ENCODE measurements at regions not wholly inside any gene's neighbourhood (a gene's known extent, or its start where the extent isn't known, plus 50 kb on each side); places are given as distances from the start of the nearest gene placed in this dataset.

- no peak for TF ChIP-seq TAF1 (IDR thresholded peaks at IDR 0.05; ENCODE audit: borderline replicate concordance, insufficient read depth, low read length)
- TF ChIP-seq SIN3A (IDR thresholded peaks at IDR 0.05; ENCODE audit: borderline replicate concordance, insufficient read depth, low read length), result no peak
- TF ChIP-seq, protein P1, sequence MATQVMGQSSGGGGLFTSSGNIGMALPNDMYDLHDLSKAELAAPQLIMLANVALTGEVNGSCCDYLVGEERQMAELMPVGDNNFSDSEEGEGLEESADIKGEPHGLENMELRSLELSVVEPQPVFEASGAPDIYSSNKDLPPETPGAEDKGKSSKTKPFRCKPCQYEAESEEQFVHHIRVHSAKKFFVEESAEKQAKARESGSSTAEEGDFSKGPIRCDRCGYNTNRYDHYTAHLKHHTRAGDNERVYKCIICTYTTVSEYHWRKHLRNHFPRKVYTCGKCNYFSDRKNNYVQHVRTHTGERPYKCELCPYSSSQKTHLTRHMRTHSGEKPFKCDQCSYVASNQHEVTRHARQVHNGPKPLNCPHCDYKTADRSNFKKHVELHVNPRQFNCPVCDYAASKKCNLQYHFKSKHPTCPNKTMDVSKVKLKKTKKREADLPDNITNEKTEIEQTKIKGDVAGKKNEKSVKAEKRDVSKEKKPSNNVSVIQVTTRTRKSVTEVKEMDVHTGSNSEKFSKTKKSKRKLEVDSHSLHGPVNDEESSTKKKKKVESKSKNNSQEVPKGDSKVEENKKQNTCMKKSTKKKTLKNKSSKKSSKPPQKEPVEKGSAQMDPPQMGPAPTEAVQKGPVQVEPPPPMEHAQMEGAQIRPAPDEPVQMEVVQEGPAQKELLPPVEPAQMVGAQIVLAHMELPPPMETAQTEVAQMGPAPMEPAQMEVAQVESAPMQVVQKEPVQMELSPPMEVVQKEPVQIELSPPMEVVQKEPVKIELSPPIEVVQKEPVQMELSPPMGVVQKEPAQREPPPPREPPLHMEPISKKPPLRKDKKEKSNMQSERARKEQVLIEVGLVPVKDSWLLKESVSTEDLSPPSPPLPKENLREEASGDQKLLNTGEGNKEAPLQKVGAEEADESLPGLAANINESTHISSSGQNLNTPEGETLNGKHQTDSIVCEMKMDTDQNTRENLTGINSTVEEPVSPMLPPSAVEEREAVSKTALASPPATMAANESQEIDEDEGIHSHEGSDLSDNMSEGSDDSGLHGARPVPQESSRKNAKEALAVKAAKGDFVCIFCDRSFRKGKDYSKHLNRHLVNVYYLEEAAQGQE (IDR thresholded peaks at IDR 0.05; ENCODE audit: insufficient read depth in 1 of 2, low read depth in 2 of 2, low read length in 2 of 2), result no peak
- no peak for TF ChIP-seq POLR2AphosphoS5 (IDR thresholded peaks at IDR 0.05; ENCODE audit: low read depth, low read length)
- no peak for TF ChIP-seq FOXP2 (optimal IDR thresholded peaks at IDR 0.05; ENCODE audit: borderline replicate concordance, extremely low read depth, extremely low read length, insufficient read depth)
Observed at GRCh38 chr13:109665781-109666249, 120.6 kb downstream of the IRS2 start.

GRCh38 chr13:109665240-109665639 lies 121.1 kb downstream of the IRS2 start:
- TF ChIP-seq, protein P1 (IDR thresholded peaks at IDR 0.05; ENCODE audit: insufficient read depth in 1 of 2, low read depth in 2 of 2, low read length in 2 of 2), result no peak
- TF ChIP-seq POLR2AphosphoS5 (IDR thresholded peaks at IDR 0.05; ENCODE audit: low read depth, low read length) (no peak), TAF1 (IDR thresholded peaks at IDR 0.05; ENCODE audit: borderline replicate concordance, insufficient read depth, low read length) (no peak), SIN3A (IDR thresholded peaks at IDR 0.05; ENCODE audit: borderline replicate concordance, insufficient read depth, low read length) (no peak), FOXP2 (optimal IDR thresholded peaks at IDR 0.05; ENCODE audit: borderline replicate concordance, extremely low read depth, extremely low read length, insufficient read depth) (no peak)

- no peak for TF ChIP-seq TAF1 (IDR thresholded peaks at IDR 0.05; ENCODE audit: borderline replicate concordance, insufficient read depth, low read length)
- no peak for TF ChIP-seq POLR2AphosphoS5 (IDR thresholded peaks at IDR 0.05; ENCODE audit: low read depth, low read length)
- no peak for TF ChIP-seq FOXP2 (optimal IDR thresholded peaks at IDR 0.05; ENCODE audit: borderline replicate concordance, extremely low read depth, extremely low read length, insufficient read depth)
- no peak for TF ChIP-seq SIN3A (IDR thresholded peaks at IDR 0.05; ENCODE audit: borderline replicate concordance, insufficient read depth, low read length)
- TF ChIP-seq, protein P1 (IDR thresholded peaks at IDR 0.05; ENCODE audit: insufficient read depth in 1 of 2, low read depth in 2 of 2, low read length in 2 of 2), result no peak
Observed at GRCh38 chr13:109657395-109657794, 129.0 kb downstream of the IRS2 start.

DNA sequence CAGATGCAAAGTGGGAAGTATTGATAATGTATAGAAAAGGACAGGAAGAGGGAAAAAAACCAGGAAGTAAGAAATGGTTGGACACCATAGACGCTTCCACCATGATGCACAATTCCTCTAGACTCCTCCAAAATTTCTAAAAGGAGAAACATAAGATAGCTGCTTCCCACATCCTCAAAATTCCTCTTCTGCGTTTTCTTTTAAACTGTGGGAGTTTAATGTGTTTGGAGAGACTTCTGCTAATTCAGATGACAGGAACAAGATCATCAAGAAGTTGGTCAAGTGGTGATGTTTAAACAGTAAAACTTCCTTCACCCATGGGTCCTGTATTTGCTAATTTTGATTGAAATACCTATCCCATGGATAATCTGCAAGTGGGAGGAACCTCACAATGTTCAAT lies 130.2 kb downstream of the IRS2 start:
- no peak for TF ChIP-seq POLR2AphosphoS5 (IDR thresholded peaks at IDR 0.05; ENCODE audit: low read depth, low read length)

- TF ChIP-seq POLR2AphosphoS5 (IDR thresholded peaks at IDR 0.05; ENCODE audit: low read depth, low read length) (no peak), TAF1 (IDR thresholded peaks at IDR 0.05; ENCODE audit: borderline replicate concordance, insufficient read depth, low read length) (no peak), SIN3A (IDR thresholded peaks at IDR 0.05; ENCODE audit: borderline replicate concordance, insufficient read depth, low read length) (no peak), FOXP2 (optimal IDR thresholded peaks at IDR 0.05; ENCODE audit: borderline replicate concordance, extremely low read depth, extremely low read length, insufficient read depth) (no peak)
- TF ChIP-seq, protein P1 (IDR thresholded peaks at IDR 0.05; ENCODE audit: insufficient read depth in 1 of 2, low read depth in 2 of 2, low read length in 2 of 2), result no peak
Observed at GRCh38 chr13:109655611-109656010, 130.8 kb downstream of the IRS2 start.
